Stimulated activated effector memory CD8-positive, alpha-beta T cell treated with anti-CD3 and anti-CD28 coated beads, Interleukin-12 subunit alpha, Interleukin-12 subunit beta, amount 100 ng/mL, for 72 hours (primary cell): ENCODE measurements at regions not wholly inside any gene's neighbourhood (a gene's known extent, or its start where the extent isn't known, plus 50 kb on each side); places are given as distances from the start of the nearest gene placed in this dataset.
"Not testable (repeated sequence)": the region's sequence is repeated elsewhere in the genome, so short reads cannot be mapped to it uniquely, and the experiment has no call there.

Source experiments
- ATAC-seq: fragments of 150-1000 bp; cut with Tn5 transposase; 2 replicates; pipeline ENCODE4 v1.10.0; 2021
- DNase-seq, 2 donors: peaks; one replicate each; pipeline ENCODE4 v3.0.0; 2021 to 2022; ENCODE audit warnings: low spot score in 2 of 2
- H3K27ac Mint-ChIP-seq: one replicate; pipeline ENCODE4 v1.8.0; 2022; ENCODE audit warnings: mild to moderate bottlenecking, mixed read lengths
- H3K36me3 Mint-ChIP-seq: one replicate; pipeline ENCODE4 v1.8.0; 2022; ENCODE audit warnings: mild to moderate bottlenecking, mixed read lengths
- H3K4me1 Mint-ChIP-seq: one replicate; pipeline ENCODE4 v1.8.0; 2022; ENCODE audit warnings: mixed read lengths
- H3K4me3 Mint-ChIP-seq: one replicate; pipeline ENCODE4 v1.8.0; 2022; ENCODE audit warnings: mild to moderate bottlenecking, mixed read lengths
- H3K9me3 Mint-ChIP-seq: one replicate; pipeline ENCODE4 v1.8.0; 2022; ENCODE audit warnings: mixed read lengths

DNA sequence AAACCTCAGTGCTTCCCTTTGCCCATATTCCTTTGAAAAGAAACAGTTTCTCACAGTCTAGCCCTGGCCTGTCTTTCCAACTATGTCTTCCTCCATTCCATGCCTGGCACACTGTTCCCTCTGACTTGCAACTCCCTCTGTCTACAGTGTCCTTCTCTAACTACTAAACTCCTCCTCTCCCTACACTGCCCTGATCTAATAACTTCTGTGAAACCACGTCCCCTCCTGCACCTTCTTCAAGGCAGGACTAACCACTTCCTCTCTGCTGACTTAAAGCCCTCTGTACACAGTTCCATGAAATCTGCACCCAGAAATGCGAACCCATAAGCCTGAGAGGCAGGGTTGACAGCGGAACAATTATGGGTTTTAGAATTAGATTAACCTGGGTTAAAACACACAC, 62.2 kb upstream of the ATP1B1 start:
- Mint-ChIP-seq H3K9me3 (no peaks in the 10 kb centered on the region), H3K4me1 (peaks cover 63% of the 10 kb centered on the region), H3K4me3 (peak overlapping the region; percentile 53), H3K27ac (peak overlapping the region; percentile 30), H3K36me3 (no peaks in the 10 kb centered on the region)
- peak; percentile 97 for ATAC-seq
- peak in 1 of 2 donors; percentile 66 for DNase-seq

DNA sequence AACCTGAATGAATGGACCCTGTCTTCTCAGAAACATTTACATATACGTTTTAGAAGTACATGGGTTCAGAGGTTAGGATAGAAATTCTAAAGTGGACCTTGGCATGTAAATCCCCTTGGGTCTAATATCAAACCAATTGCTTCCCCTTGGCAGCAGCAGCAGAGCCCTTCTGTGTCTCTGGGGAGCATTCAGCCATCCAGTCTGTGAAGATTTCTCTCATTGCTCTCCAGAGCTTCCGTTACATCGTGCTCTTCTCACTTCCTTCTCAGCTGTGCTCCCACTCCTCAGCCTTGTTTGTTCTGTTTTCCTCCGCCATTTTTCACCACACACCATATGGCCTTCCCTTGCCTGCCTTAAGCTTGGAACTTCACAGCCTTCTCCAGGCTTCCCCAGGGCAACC, 61.5 kb upstream of the ATP1B1 start:
- ATAC-seq (no peak), DNase-seq (no peak)
- H3K4me3 Mint-ChIP-seq, result peak overlapping the region; percentile 53
- no peaks in the 10 kb centered on the region for H3K36me3 Mint-ChIP-seq
- peaks cover 70% of the 10 kb centered on the region for H3K4me1 Mint-ChIP-seq
- no peak overlapping the region for H3K27ac Mint-ChIP-seq
- no peaks in the 10 kb centered on the region for H3K9me3 Mint-ChIP-seq

DNA sequence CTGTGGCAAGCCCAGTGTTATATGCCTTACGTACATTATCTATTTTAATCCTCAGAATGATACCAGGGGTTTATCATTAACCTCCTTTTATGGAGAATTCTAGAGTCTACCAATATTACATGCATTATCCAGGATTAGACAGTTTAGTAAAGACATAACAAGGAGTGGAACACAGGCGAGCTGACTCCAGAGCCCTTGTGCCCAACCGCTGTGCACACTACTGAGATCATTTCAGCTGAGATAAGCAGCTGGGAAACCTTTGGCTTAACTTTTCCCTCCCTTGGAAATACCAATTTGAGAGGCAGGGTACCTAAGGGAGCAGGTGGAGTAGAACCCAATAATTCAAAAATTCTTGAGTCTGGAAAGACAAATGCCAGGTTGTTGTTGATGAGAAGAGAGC, 59.8 kb upstream of the ATP1B1 start:
- Mint-ChIP-seq H3K9me3 (no peaks in the 10 kb centered on the region), H3K36me3 (no peaks in the 10 kb centered on the region), H3K4me1 (peaks cover 70% of the 10 kb centered on the region), H3K4me3 (no peak overlapping the region), H3K27ac (peak overlapping the region; percentile 58)
- no peak for DNase-seq
- ATAC-seq, result no peak

DNA sequence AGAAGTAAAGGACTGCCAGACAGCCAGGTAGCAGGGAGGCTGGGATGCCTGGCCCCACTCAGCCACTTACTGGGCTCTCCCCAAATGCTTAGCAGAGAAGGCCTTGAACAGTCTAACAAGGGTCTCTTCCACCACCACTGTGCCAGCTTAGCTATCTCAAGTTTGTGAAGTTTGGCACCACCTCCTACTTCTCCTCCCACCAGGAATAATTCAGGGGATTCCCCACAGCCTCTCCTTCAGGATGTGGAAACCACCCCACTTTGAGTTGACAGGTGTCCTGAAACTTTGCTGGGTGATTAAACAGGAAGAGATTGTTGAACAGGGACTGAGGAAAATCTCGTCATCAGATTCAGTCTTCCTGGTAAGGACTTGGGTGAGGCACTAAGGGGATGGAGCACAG, 59.4 kb upstream of the ATP1B1 start:
- Mint-ChIP-seq H3K4me1 (peaks cover 70% of the 10 kb centered on the region), H3K4me3 (no peak overlapping the region), H3K9me3 (no peaks in the 10 kb centered on the region), H3K27ac (peak overlapping the region; percentile 58), H3K36me3 (no peaks in the 10 kb centered on the region)
- DNase-seq (no peak), ATAC-seq (no peak)

DNA sequence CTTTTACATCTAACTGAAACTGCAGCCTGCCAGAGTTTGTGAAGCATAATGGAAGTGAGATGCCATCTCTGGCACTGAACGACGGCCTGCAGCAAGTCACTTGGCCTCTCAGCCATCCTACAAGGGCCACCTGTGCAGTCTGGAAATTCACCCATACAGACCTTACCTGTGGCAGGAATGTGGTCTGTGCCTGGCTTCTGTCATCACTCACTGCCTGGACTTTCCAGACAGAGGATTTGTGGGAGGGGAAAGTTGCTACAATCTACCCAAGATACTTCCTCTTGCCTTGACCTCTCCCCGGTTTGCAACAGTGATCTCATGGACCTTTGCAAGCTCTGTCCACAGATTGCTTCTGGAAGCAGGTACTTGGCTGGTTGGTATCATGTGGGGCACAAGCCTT, 58.4 kb upstream of the ATP1B1 start:
- Mint-ChIP-seq H3K4me1 (peaks cover 66% of the 10 kb centered on the region), H3K4me3 (no peak overlapping the region), H3K9me3 (no peaks in the 10 kb centered on the region), H3K27ac (peak overlapping the region; percentile 51), H3K36me3 (no peaks in the 10 kb centered on the region)
- ATAC-seq (no peak), DNase-seq (no peak)

DNA sequence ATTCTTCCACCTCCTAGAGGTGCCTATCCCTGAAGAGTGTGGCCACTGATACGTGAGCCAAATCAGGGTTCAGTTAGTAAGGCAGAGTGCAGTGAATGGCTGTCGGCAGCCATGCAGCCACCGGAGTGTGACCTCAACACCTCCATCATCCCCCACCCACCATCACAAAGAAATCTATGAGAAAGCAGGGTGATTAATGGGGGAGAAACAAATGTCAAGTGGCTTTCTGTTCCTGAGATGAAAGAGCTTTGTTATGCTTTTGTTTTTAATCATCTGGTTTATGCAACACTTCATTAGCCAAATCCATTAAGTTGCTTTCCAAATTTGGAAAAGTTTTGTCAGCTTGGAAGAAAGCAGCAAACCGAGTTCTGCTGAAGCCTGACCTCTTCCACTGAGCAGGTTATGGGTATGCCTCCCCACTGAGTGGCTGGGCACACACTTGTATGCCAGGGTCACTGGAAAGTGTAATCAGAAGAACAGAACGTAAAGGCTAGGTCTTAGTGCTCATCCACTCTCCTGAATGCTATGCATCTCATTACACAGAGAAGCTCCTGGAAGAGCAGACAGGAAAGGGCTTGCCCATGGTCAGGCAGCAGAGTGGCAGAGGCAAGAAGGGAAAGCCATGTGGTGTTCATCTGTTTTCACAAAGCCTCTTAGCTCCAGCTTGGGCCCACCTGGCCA, 57.1 kb upstream of the ATP1B1 start:
- Mint-ChIP-seq H3K4me3 (peak overlapping the region; percentile 44), H3K4me1 (peaks cover 52% of the 10 kb centered on the region), H3K9me3 (no peaks in the 10 kb centered on the region), H3K27ac (peak overlapping the region; percentile 80), H3K36me3 (no peaks in the 10 kb centered on the region)
- DNase-seq (no peak), ATAC-seq (peak; percentile 88)

DNA sequence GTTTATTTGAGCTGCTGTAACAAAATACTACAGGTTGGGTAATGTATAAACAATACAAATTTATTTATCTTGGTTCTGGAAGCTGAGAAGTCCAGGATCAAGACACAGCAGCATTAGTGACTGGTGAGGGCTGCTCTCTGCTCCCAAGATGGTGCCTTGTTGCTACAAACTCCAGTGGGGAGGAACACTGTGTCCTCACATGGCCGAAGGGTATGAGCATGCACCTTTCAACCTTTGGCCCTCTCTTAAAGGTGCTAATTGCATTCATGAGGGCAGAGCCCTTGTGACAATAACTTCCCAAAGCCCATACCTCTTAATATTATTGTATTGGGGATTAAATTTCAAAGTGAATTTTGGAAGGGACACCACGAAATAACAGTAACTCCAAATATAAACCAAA, 55.3 kb upstream of the ATP1B1 start:
- H3K36me3 Mint-ChIP-seq, result no peaks in the 10 kb centered on the region
- H3K4me1 Mint-ChIP-seq, result peaks cover 36% of the 10 kb centered on the region
- H3K4me3 Mint-ChIP-seq, result no peak overlapping the region
- ATAC-seq, result no peak
- DNase-seq, result no peak
- H3K27ac Mint-ChIP-seq, result no peak overlapping the region
- no peaks in the 10 kb centered on the region for H3K9me3 Mint-ChIP-seq

DNA sequence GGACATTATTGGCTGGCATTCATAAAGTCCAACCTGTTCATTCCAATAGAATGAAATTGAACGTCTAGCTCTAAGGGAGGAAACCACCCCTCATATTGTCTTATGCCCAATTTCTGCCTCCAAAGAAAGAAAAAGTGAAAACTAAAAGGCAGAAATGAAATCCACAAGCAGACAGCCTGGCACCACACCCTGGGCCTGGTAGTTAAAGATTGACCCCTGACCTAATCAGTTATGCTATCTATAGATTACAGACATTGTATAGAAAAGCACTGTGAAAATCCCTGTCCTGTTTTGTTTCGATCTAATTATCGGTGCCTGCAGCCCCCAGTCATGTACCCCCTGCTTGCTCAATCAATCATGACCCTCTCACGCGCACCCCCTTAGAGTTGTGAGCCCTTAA, 54.3 kb upstream of the ATP1B1 start:
- H3K4me3 Mint-ChIP-seq, H3K27ac Mint-ChIP-seq, ATAC-seq, DNase-seq, H3K36me3 Mint-ChIP-seq, H3K9me3 Mint-ChIP-seq: not testable (repeated sequence)
- peaks cover 28% of the 10 kb centered on the region for H3K4me1 Mint-ChIP-seq

DNA sequence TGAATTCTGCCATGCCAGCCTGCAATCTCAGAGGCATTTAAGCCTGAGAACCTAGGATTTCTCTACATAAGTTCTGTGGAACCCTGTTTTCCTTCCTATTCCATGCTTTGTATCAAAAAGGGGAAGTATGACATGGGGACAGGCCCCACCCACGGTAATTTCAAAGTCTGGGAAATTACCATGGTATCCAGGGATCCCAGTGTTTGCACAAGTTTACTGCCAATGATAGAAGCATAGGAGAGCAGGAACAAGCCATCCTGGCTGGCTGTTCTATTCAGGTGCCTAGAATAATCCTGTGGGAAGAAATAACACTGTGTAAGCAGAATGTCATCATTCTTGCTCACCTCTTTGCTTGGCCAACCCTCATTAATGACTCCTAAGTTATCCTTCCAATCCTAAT, 53.8 kb upstream of the ATP1B1 start:
- Mint-ChIP-seq H3K9me3 (no peaks in the 10 kb centered on the region), H3K4me1 (peaks cover 22% of the 10 kb centered on the region), H3K4me3 (no peak overlapping the region), H3K36me3 (no peaks in the 10 kb centered on the region), H3K27ac (no peak overlapping the region)
- ATAC-seq, result no peak
- DNase-seq, result no peak

DNA sequence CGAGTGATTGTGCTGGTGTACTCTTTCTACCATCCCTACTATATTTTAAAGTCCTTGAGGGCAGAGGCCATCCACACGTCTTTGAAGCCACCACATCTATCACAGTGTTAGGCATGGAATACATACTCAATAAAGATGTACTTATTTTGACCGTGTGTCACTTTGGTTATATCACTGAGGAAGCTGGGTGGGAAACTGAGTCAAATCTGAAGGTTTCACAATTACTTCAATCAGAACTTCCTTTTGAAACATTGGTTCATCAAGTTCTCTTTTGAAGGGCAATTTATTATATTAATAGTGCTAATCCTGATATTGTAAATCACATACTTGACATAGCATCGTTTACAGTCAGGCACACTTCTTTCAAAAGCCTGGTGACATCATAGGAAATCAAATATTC, 53.3 kb upstream of the ATP1B1 start:
- Mint-ChIP-seq H3K36me3 (no peaks in the 10 kb centered on the region), H3K4me3 (no peak overlapping the region), H3K27ac (no peak overlapping the region), H3K4me1 (peaks cover 18% of the 10 kb centered on the region), H3K9me3 (no peaks in the 10 kb centered on the region)
- DNase-seq, result no peak
- no peak for ATAC-seq
